B cell (primary cell): ENCODE measurements at regions not wholly inside any gene's neighbourhood (a gene's known extent, or its start where the extent isn't known, plus 50 kb on each side); places are given as distances from the start of the nearest gene placed in this dataset.

Experiments
- ATAC-seq: fragments of 200-7000 bp; cut with Tn5 transposase; one replicate; pipeline ENCODE4 v1.10.0; 2021; ENCODE audit warnings: low read depth, mild to moderate bottlenecking, moderate number of reproducible peaks, moderate library complexity
- CTCF ChIA-PET: fragments of 350-600 bp; sonication (Branson Sonifier 250); formaldehyde crosslinking; loops from one replicate; lab custom pipeline; 2021; ENCODE audit warnings: antibody characterized with exemption, inconsistent platforms; lab: Charles Lee
- POLR2A ChIA-PET: fragments of 350-600 bp; sonication (Branson Sonifier 250); formaldehyde crosslinking; loops from one replicate; lab custom pipeline; 2021; ENCODE audit warnings: antibody characterized with exemption; lab: Charles Lee
- DNase-seq: peaks from one replicate; pipeline ENCODE4 v3.0.0; 2013
- H2AFZ ChIP-seq: 2 replicates; pipeline ENCODE4 v1.6.1; 2012; ENCODE audit warnings: mild to moderate bottlenecking, low read depth, low read length; ENCODE audit not compliant: insufficient read depth, poor library complexity, severe bottlenecking
- H3K27ac ChIP-seq, 2 donors: 1 replicate in 1 of 2; 2 replicates in 1 of 2; pipeline ENCODE4 v1.5.1; 2012 to 2013; ENCODE audit warnings: low read length in 2 of 2, mild to moderate bottlenecking in 2 of 2, moderate library complexity in 1 of 2
- H3K27me3 ChIP-seq, 4 experiments: fragments of 200-600 bp in 1 of 4; sonication (generic) in 1 of 4; replicated peaks in 1 of 4; 1 replicate in 2 of 4; 2 replicates in 2 of 4; pipeline versions ENCODE4 v1.6.1 to v1.7.0; 2013 to 2016; ENCODE audit warnings: low read length in 3 of 4, mild to moderate bottlenecking in 2 of 4, mixed read lengths in 1 of 4, moderate library complexity in 1 of 4; ENCODE audit not compliant: insufficient read depth in 4 of 4, control insufficient read depth in 3 of 4; ENCODE audit errors: control extremely low read depth in 1 of 4
- H3K36me3 ChIP-seq, 2 experiments: replicated peaks in 1 of 2; 1 replicate in 1 of 2; 2 replicates in 1 of 2; pipeline versions ENCODE4 v1.6.1 to v1.7.1; 2013; ENCODE audit warnings: low read length in 1 of 2; ENCODE audit not compliant: insufficient read depth in 2 of 2, control insufficient read depth in 1 of 2; ENCODE audit errors: control extremely low read depth in 1 of 2, extremely low read depth in 1 of 2
- H3K4me1 ChIP-seq, 2 donors: fragments of 200-600 bp in 1 of 2; sonication (generic) in 1 of 2; 1 replicate in 1 of 2; 2 replicates in 1 of 2; pipeline versions ENCODE4 v1.5.1 to v1.6.1; 2013 to 2017; ENCODE audit warnings: low read length in 2 of 2; ENCODE audit not compliant: control insufficient read depth in 2 of 2, insufficient read depth in 2 of 2
- H3K4me2 ChIP-seq: replicated peaks from 2 replicates; pipeline ENCODE3; 2012; ENCODE audit warnings: mild to moderate bottlenecking, low read depth, low read length; ENCODE audit not compliant: poor library complexity, severe bottlenecking
- H3K4me3 ChIP-seq, 5 experiments: fragments of 200-600 bp in 1 of 5; sonication (generic) in 1 of 5; 1 replicate in 3 of 5; 2 replicates in 2 of 5; pipeline versions ENCODE4 v1.5.1 to v1.7.0; 2011 to 2016; ENCODE audit warnings: low read length in 4 of 5, mild to moderate bottlenecking in 4 of 5, low read depth in 2 of 5, control low read depth in 1 of 5, moderate library complexity in 1 of 5; ENCODE audit not compliant: insufficient read depth in 1 of 5; ENCODE audit errors: control extremely low read depth in 1 of 5, extremely low read depth in 1 of 5
- H3K79me2 ChIP-seq: fragments of 200-600 bp; sonication (generic); one replicate; pipeline ENCODE4 v1.6.0; 2016; ENCODE audit warnings: low read length; ENCODE audit not compliant: control insufficient read depth, insufficient read depth
- H3K9ac ChIP-seq: fragments of 200-600 bp; sonication (generic); 2 replicates; pipeline ENCODE4 v1.6.1; 2017; ENCODE audit warnings: mild to moderate bottlenecking, low read length, moderate library complexity
- H3K9me3 ChIP-seq, 3 donors: one replicate each; pipeline versions ENCODE4 v1.6.1 to v1.7.1; 2013; ENCODE audit warnings: low read length in 2 of 3; ENCODE audit not compliant: control insufficient read depth in 2 of 3, insufficient read depth in 1 of 3; ENCODE audit errors: control extremely low read depth in 1 of 3
- H4K20me1 ChIP-seq: 2 replicates; pipeline ENCODE4 v1.6.0; 2012; ENCODE audit warnings: mild to moderate bottlenecking, low read length; ENCODE audit not compliant: insufficient read depth, control insufficient read depth, poor library complexity, severe bottlenecking
- H3K27ac Mint-ChIP-seq: one replicate; pipeline ENCODE4 v1.8.0; 2021; ENCODE audit warnings: mixed read lengths
- H3K27me3 Mint-ChIP-seq: one replicate; pipeline ENCODE4 v1.8.0; 2021; ENCODE audit warnings: mixed read lengths
- H3K4me1 Mint-ChIP-seq: one replicate; pipeline ENCODE4 v1.8.0; 2021; ENCODE audit warnings: mixed read lengths
- H3K4me3 Mint-ChIP-seq: one replicate; pipeline ENCODE4 v1.8.0; 2021; ENCODE audit warnings: mixed read lengths
- H3K9me3 Mint-ChIP-seq: one replicate; pipeline ENCODE4 v1.8.0; 2022; ENCODE audit warnings: mixed read lengths; ENCODE audit not compliant: insufficient read depth
- CTCF ChIP-seq: fragments of 200-600 bp; IDR thresholded peaks from one replicate; pipeline ENCODE4 v1.8.0; 2022; ENCODE audit warnings: antibody characterized with exemption, mild to moderate bottlenecking
- EZH2 ChIP-seq: IDR thresholded peaks from 2 replicates; pipeline ENCODE4 v1.6.1; 2012; ENCODE audit warnings: borderline replicate concordance, low read depth, mild to moderate bottlenecking, moderate library complexity, low read length; ENCODE audit not compliant: insufficient read depth, poor library complexity, severe bottlenecking
- WGBS: methylation state at CpG from one replicate; pipeline ENCODE4 v1.1.5; 2013; ENCODE audit warnings: missing lambda C conversion rate; ENCODE audit not compliant: insufficient coverage; 5-methylcytosine and 5-hydroxymethylcytosine counted together
- intact Hi-C: fragments of 100-400 bp; cut with micrococcal nuclease; formaldehyde crosslinking; loops from one replicate; pipeline ENCODE4 v1.10.0; 2022

GRCh38 chr6:156598855-156599180 is 178.4 kb upstream of the ARID1B start:
- CTCF ChIA-PET: interaction anchor here (1.1 to 1.4 kb wide), 2 partner anchors 87 to 447 kb away, joined by 3 to 4 read pairs; no protein-coding TSS in a partner anchor
- intact Hi-C loops: no loop called here
- no peak for ATAC-seq

More at GRCh38 chr6:156598855-156599180, 178.4 kb upstream of the ARID1B start:
- Mint-ChIP-seq H3K27me3 (peaks cover 4% of the 10 kb centered on the region), H3K27ac (no peak overlapping the region), H3K9me3 (no peaks in the 10 kb centered on the region), H3K4me3 (peak overlapping the region; percentile 21), H3K4me1 (peaks cover 14% of the 10 kb centered on the region)
- Histone ChIP-seq H4K20me1 (no peaks in the 10 kb centered on the region), H3K27ac (no peak overlapping the region), H2AFZ (peak overlapping the region; percentile 61), H3K36me3 (no peaks in the 10 kb centered on the region), H3K27me3 (no peaks in the 10 kb centered on the region), H3K4me2 (peak overlapping the region; percentile 27), H3K9me3 (no peaks in the 10 kb centered on the region), H3K4me3 (peak overlapping the region in 1 of 5 experiments; percentile 3), H3K4me1 (peaks cover 0 to 11% of the 10 kb centered on the region in 2 donors), H3K79me2 (no peaks in the 10 kb centered on the region), H3K9ac (no peak overlapping the region)
- POLR2A ChIA-PET: no interaction called here
- WGBS: no CpG with 5 or more reads among the region's 6 CpGs
- TF ChIP-seq EZH2 (no peak), CTCF (no peak)
- no peak for DNase-seq
